ENCODE measurements at regions not wholly inside any gene's neighbourhood (a gene's known extent, or its start where the extent isn't known, plus 50 kb on each side); places are given as distances from the start of the nearest gene placed in this dataset.
"Not testable (repeated sequence)": the region's sequence is repeated elsewhere in the genome, so short reads cannot be mapped to it uniquely, and the experiment has no call there.

DNA sequence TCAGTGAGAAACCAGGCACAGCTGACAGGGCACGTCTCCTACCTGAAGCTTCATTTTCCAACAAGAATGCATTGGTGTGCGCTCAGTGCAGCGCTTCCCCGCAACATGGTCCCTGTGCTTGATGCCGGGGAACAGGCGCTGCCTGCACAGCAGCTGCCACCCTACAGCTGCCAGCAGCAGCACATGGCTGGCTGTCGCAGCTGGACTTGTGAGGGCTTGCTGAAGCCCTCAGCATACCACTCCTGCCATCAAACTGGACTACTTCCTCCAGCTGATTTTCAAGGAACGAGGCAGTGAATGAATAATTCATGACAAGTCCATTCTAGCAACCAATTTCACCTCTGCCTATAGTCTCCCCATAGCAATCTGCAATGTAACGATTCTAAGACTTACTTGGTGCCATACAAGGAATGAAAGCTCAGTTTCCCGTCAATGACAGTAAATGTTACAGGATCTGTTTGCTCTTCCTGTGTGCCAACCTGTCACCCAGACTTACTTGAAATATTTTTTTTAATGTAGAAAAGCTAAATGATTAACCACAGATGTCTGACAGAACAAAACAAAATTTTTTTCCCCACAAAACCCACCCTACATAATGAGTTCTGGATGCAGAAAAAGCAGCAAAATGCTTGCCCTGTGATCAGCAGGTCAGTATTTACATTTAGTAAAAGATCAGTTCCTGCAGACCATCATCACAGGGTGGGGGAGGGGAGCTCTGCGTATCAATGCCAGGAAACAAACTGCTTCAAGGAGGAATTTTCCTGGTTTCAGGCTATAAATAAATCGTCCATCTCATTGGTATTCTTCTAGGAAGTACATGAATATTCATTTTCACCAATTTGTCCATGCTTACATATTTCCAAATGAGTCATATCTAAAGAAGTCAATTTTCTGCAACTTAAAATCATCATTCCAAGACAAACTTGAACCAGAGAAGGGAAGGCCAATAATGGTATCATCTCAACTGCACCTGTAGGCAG is 140.6 kb downstream of the ALOX5 start:
- WGBS, result 50% methylated on average over 12 of the region's 12 CpGs
- intact Hi-C loops (cut with DNase I), result no loop called here
- no peaks in the 10 kb centered on the region for H3K4me1 ChIP-seq (replicated peaks)
- H3K36me3 ChIP-seq, result no peaks in the 10 kb centered on the region
- H3K4me3 ChIP-seq, result no peak overlapping the region
- H3K27ac ChIP-seq, result no peak overlapping the region
- DNase-seq (ENCODE audit: low spot score), result peak; percentile 51
- no peaks in the 10 kb centered on the region for H3K27me3 ChIP-seq (replicated peaks; ENCODE audit: insufficient read depth)
- H3K9me3 ChIP-seq, result no peaks in the 10 kb centered on the region
- TF ChIP-seq POLR2A (IDR thresholded peaks at IDR 0.05) (no peak), CTCF (IDR thresholded peaks at IDR 0.05) (no peak), POLR2AphosphoS5 (IDR thresholded peaks at IDR 0.05) (peak; percentile 55)

DNA sequence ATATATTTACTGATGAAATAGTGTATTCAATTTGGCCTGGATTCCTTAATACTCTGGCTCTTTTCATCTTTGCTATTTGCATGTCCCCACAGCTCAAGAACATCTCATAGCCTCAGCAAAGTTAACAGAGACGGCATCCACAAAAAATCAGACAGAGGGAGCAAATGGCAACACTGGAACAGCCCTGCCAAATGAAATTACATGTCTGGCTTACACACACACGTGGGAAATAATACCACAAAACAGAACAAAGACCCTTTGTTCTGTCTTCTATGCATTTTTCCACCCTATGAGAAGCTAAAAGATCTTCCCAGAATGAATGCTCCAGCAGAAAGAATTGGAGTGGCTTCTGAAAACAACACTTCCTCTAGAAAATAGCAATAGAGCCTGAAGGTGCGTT is 139.5 kb downstream of the ALOX5 start:
- intact Hi-C loops (cut with DNase I), result no loop called here
- Histone ChIP-seq H3K4me1 (replicated peaks) (no peaks in the 10 kb centered on the region), H3K4me3 (no peak overlapping the region), H3K9me3 (no peaks in the 10 kb centered on the region), H3K27ac (no peak overlapping the region), H3K36me3 (no peaks in the 10 kb centered on the region), H3K27me3 (replicated peaks; ENCODE audit: insufficient read depth) (no peaks in the 10 kb centered on the region)
- TF ChIP-seq POLR2AphosphoS5 (IDR thresholded peaks at IDR 0.05), result no peak
- TF ChIP-seq CTCF (IDR thresholded peaks at IDR 0.05), result no peak
- TF ChIP-seq POLR2A (IDR thresholded peaks at IDR 0.05), result no peak
- 39% methylated on average over 3 of the region's 3 CpGs for WGBS
- DNase-seq (ENCODE audit: low spot score), result no peak

GRCh38 chr10:45511926-45512325 is 137.9 kb downstream of the ALOX5 start:
- H3K4me1 ChIP-seq (replicated peaks); H3K9me3 ChIP-seq; intact Hi-C loops (cut with DNase I); H3K27me3 ChIP-seq (replicated peaks; ENCODE audit: insufficient read depth); DNase-seq (ENCODE audit: low spot score); H3K4me3 ChIP-seq; H3K36me3 ChIP-seq; H3K27ac ChIP-seq: not testable (repeated sequence)
- WGBS, result 98% methylated on average over 18 of the region's 37 CpGs

GRCh38 chr10:45509491-45509890 is 135.5 kb downstream of the ALOX5 start:
- DNase-seq (ENCODE audit: low spot score), result no peak
- Histone ChIP-seq H3K36me3 (no peaks in the 10 kb centered on the region), H3K27me3 (replicated peaks; ENCODE audit: insufficient read depth) (no peaks in the 10 kb centered on the region), H3K4me1 (replicated peaks) (no peaks in the 10 kb centered on the region), H3K27ac (no peak overlapping the region), H3K9me3 (no peaks in the 10 kb centered on the region), H3K4me3 (no peak overlapping the region)
- no peak for TF ChIP-seq CTCF (IDR thresholded peaks at IDR 0.05)
- no peak for TF ChIP-seq POLR2AphosphoS5 (IDR thresholded peaks at IDR 0.05)
- no peak for TF ChIP-seq POLR2A (IDR thresholded peaks at IDR 0.05)
- intact Hi-C loops (cut with DNase I), result no loop called here

GRCh38 chr10:45505311-45505710 is 131.3 kb downstream of the ALOX5 start:
- 74% methylated on average over 2 of the region's 2 CpGs for WGBS
- Histone ChIP-seq H3K27ac (no peak overlapping the region), H3K9me3 (no peaks in the 10 kb centered on the region), H3K4me1 (replicated peaks) (no peaks in the 10 kb centered on the region), H3K4me3 (no peak overlapping the region), H3K27me3 (replicated peaks; ENCODE audit: insufficient read depth) (no peaks in the 10 kb centered on the region), H3K36me3 (no peaks in the 10 kb centered on the region)
- DNase-seq (ENCODE audit: low spot score), result no peak
- intact Hi-C loops (cut with DNase I), result no loop called here
- no peak for TF ChIP-seq CTCF (IDR thresholded peaks at IDR 0.05)
